ENCODE measurements at regions not wholly inside any gene's neighbourhood (a gene's known extent, or its start where the extent isn't known, plus 50 kb on each side); places are given as distances from the start of the nearest gene placed in this dataset.
"Not testable (repeated sequence)": the region's sequence is repeated elsewhere in the genome, so short reads cannot be mapped to it uniquely, and the experiment has no call there.

GRCh38 chrX:81857192-81857591 lies 655.3 kb downstream of the SH3BGRL start:
- DNase-seq, result no peak

GRCh38 chrX:81866873-81867272 lies 665.0 kb downstream of the SH3BGRL start:
- no peak for DNase-seq

- no peak for DNase-seq
Measured at GRCh38 chrX:81868979-81869378, 667.1 kb downstream of the SH3BGRL start.

- DNase-seq, result no peak
Measured at GRCh38 chrX:81874807-81875206, 672.9 kb downstream of the SH3BGRL start.

- no peak for DNase-seq
Measured at GRCh38 chrX:81875800-81876199, 673.9 kb downstream of the SH3BGRL start.

GRCh38 chrX:81876437-81876836 lies 674.5 kb downstream of the SH3BGRL start:
- no peak for DNase-seq

- no peak for DNase-seq
Measured at GRCh38 chrX:81890521-81890920, 688.6 kb downstream of the SH3BGRL start.

GRCh38 chrX:81900522-81900921 lies 698.6 kb downstream of the SH3BGRL start:
- DNase-seq, result no peak

- no peak for DNase-seq
Measured at GRCh38 chrX:81925812-81926211, 723.9 kb downstream of the SH3BGRL start.

GRCh38 chrX:81945911-81946310 lies 744.0 kb downstream of the SH3BGRL start:
- not testable (repeated sequence) for DNase-seq

- no peak for DNase-seq
Measured at GRCh38 chrX:81957318-81957717, 755.4 kb downstream of the SH3BGRL start.

GRCh38 chrX:81957900-81958545 lies 756.1 kb downstream of the SH3BGRL start:
- peak; percentile 9 to 26 for DNase-seq

- DNase-seq, result no peak
Measured at GRCh38 chrX:81959964-81960363, 758.1 kb downstream of the SH3BGRL start.

GRCh38 chrX:81974413-81974812 lies 772.5 kb downstream of the SH3BGRL start:
- not testable (repeated sequence) for DNase-seq

- no peak for DNase-seq
Measured at GRCh38 chrX:81979806-81980515, 778.1 kb downstream of the SH3BGRL start.

- DNase-seq, result not testable (repeated sequence)
Measured at GRCh38 chrX:81987217-81987616, 785.3 kb downstream of the SH3BGRL start.

- DNase-seq, result no peak
Measured at GRCh38 chrX:81996166-81996565, 794.3 kb downstream of the SH3BGRL start.

GRCh38 chrX:82029571-82030218 lies 827.8 kb downstream of the SH3BGRL start:
- DNase-seq, result no peak

- no peak for DNase-seq
Measured at GRCh38 chrX:82031250-82031649, 829.3 kb downstream of the SH3BGRL start.

GRCh38 chrX:82038793-82039192 lies 836.9 kb downstream of the SH3BGRL start:
- DNase-seq, result no peak

- DNase-seq, result no peak
Measured at GRCh38 chrX:82041034-82041433, 839.1 kb downstream of the SH3BGRL start.

GRCh38 chrX:82058728-82059127 lies 856.8 kb downstream of the SH3BGRL start:
- no peak for DNase-seq

GRCh38 chrX:82070948-82071347 lies 869.0 kb downstream of the SH3BGRL start:
- no peak for DNase-seq

- no peak for DNase-seq
Measured at GRCh38 chrX:82081027-82081426, 879.1 kb downstream of the SH3BGRL start.
